MM.1S (cell line): ENCODE measurements at regions not wholly inside any gene's neighbourhood (a gene's known extent, or its start where the extent isn't known, plus 50 kb on each side); places are given as distances from the start of the nearest gene placed in this dataset.

Experiments
- DNase-seq: peaks from one replicate; pipeline ENCODE4 v3.0.0-alpha.2; 2015
- H2AFZ ChIP-seq: fragments of 300-600 bp; sonication (generic); 2 replicates; pipeline ENCODE4 v1.6.0; 2016; ENCODE audit warnings: antibody characterized with exemption, low read length
- H3F3A ChIP-seq: fragments of 300-600 bp; sonication (generic); 2 replicates; pipeline ENCODE4 v1.6.1; 2016; ENCODE audit warnings: mild to moderate bottlenecking, antibody characterized with exemption, low read length, moderate library complexity, mixed read lengths; ENCODE audit not compliant: insufficient read depth
- H3K27ac ChIP-seq: fragments of 300-600 bp; sonication (generic); 2 replicates; pipeline ENCODE4 v1.5.1; 2016; ENCODE audit warnings: mild to moderate bottlenecking, low read length
- H3K27me3 ChIP-seq: fragments of 300-600 bp; sonication (generic); replicated peaks from 2 replicates; pipeline ENCODE4 v1.6.0; 2016; ENCODE audit warnings: low read length; ENCODE audit not compliant: insufficient read depth
- H3K36me3 ChIP-seq: fragments of 300-600 bp; sonication (generic); replicated peaks from 2 replicates; pipeline ENCODE4 v1.6.1; 2016; ENCODE audit warnings: mild to moderate bottlenecking, low read length, mixed read lengths; ENCODE audit not compliant: insufficient read depth
- H3K4me1 ChIP-seq: fragments of 300-600 bp; sonication (generic); 2 replicates; pipeline ENCODE4 v1.6.1; 2016; ENCODE audit warnings: low read length, mixed read lengths
- H3K4me2 ChIP-seq: fragments of 300-600 bp; sonication (generic); 2 replicates; pipeline ENCODE4 v1.6.0; 2016; ENCODE audit warnings: low read depth, low read length
- H3K4me3 ChIP-seq: fragments of 300-600 bp; sonication (generic); 2 replicates; pipeline ENCODE4 v1.5.1; 2016; ENCODE audit warnings: low read length, mixed read lengths
- H3K79me2 ChIP-seq: fragments of 300-600 bp; sonication (generic); 2 replicates; pipeline ENCODE4 v1.6.1; 2016; ENCODE audit warnings: mixed run types, low read length, mixed read lengths
- H3K9ac ChIP-seq: fragments of 300-600 bp; sonication (generic); 2 replicates; pipeline ENCODE4 v1.6.1; 2016; ENCODE audit warnings: low read length, mixed read lengths
- H3K9me2 ChIP-seq: fragments of 300-600 bp; sonication (generic); replicated peaks from 2 replicates; pipeline ENCODE4 v1.6.1; 2016; ENCODE audit warnings: mild to moderate bottlenecking, low read length, mixed read lengths; ENCODE audit not compliant: insufficient read depth
- H3K9me3 ChIP-seq: fragments of 300-600 bp; sonication (generic); replicated peaks from 2 replicates; pipeline ENCODE4 v1.6.1; 2016; ENCODE audit warnings: mild to moderate bottlenecking, low read length, mixed read lengths; ENCODE audit not compliant: insufficient read depth
- H4K20me1 ChIP-seq: fragments of 300-600 bp; sonication (generic); 2 replicates; pipeline ENCODE4 v1.6.1; 2016; ENCODE audit warnings: mild to moderate bottlenecking, low read length, moderate library complexity, mixed read lengths; ENCODE audit not compliant: insufficient read depth
- EZH2 ChIP-seq: fragments of 300-600 bp; sonication (generic); optimal IDR thresholded peaks from 2 replicates; pipeline ENCODE3; 2017; ENCODE audit warnings: low read depth, mild to moderate bottlenecking, antibody characterized with exemption, low read length, mixed read lengths
- EZH2phosphoT487 ChIP-seq: fragments of 300-600 bp; sonication (generic); IDR thresholded peaks from 2 replicates; pipeline ENCODE4 v1.6.1; 2018; ENCODE audit warnings: antibody characterized with exemption, low read length
- TF ChIP-seq, protein P1 (sequence below): fragments of 300-600 bp; sonication (generic); IDR thresholded peaks from 2 replicates; pipeline ENCODE4 v1.5.1; 2016; ENCODE audit warnings: antibody characterized with exemption, low read length, mixed read lengths

- TF ChIP-seq EZH2 (no peak), EZH2phosphoT487 (no peak)
- TF ChIP-seq, protein P1, sequence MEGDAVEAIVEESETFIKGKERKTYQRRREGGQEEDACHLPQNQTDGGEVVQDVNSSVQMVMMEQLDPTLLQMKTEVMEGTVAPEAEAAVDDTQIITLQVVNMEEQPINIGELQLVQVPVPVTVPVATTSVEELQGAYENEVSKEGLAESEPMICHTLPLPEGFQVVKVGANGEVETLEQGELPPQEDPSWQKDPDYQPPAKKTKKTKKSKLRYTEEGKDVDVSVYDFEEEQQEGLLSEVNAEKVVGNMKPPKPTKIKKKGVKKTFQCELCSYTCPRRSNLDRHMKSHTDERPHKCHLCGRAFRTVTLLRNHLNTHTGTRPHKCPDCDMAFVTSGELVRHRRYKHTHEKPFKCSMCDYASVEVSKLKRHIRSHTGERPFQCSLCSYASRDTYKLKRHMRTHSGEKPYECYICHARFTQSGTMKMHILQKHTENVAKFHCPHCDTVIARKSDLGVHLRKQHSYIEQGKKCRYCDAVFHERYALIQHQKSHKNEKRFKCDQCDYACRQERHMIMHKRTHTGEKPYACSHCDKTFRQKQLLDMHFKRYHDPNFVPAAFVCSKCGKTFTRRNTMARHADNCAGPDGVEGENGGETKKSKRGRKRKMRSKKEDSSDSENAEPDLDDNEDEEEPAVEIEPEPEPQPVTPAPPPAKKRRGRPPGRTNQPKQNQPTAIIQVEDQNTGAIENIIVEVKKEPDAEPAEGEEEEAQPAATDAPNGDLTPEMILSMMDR = no peak
- Histone ChIP-seq H3K9me3 (no peaks in the 10 kb centered on the region), H3F3A (no peaks in the 10 kb centered on the region), H3K4me1 (no peaks in the 10 kb centered on the region), H3K4me2 (no peak overlapping the region), H3K27me3 (no peaks in the 10 kb centered on the region), H3K79me2 (no peaks in the 10 kb centered on the region), H3K4me3 (no peak overlapping the region), H4K20me1 (no peaks in the 10 kb centered on the region), H3K9me2 (no peaks in the 10 kb centered on the region), H3K36me3 (no peaks in the 10 kb centered on the region), H3K9ac (no peak overlapping the region), H3K27ac (no peak overlapping the region), H2AFZ (no peak overlapping the region)
- no peak for DNase-seq
Measured at GRCh38 chr14:77991128-77991772, 178.9 kb upstream of the NRXN3 start.

DNA sequence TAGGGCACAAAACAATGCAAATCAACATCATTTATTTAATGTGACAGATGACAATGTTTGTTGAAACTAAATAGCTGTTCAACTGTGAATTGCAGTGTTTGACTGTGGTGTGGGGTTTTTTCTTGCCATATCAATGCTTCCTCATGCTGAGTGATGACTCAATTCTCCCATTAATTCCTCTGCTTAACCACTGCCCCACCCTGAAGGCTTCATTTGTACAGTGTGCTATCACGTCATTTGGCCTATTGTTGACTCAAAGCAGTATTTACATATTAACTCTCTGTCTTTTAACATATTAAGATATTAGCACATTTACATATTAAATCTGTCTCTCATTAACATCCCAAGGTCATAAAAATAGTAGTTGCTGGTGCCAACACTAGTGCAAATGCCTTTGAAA lies 164.8 kb upstream of the NRXN3 start:
- DNase-seq = no peak
- Histone ChIP-seq H2AFZ (no peak overlapping the region), H3K36me3 (no peaks in the 10 kb centered on the region), H3K4me2 (no peak overlapping the region), H3K27ac (no peak overlapping the region), H3K27me3 (no peaks in the 10 kb centered on the region), H3K79me2 (no peaks in the 10 kb centered on the region), H3K9me2 (no peaks in the 10 kb centered on the region), H3F3A (no peaks in the 10 kb centered on the region), H3K9ac (no peak overlapping the region), H3K9me3 (no peaks in the 10 kb centered on the region), H3K4me1 (no peaks in the 10 kb centered on the region), H4K20me1 (no peaks in the 10 kb centered on the region), H3K4me3 (no peak overlapping the region)
- TF ChIP-seq EZH2 = no peak
- TF ChIP-seq EZH2phosphoT487 = no peak
- TF ChIP-seq, protein P1 = no peak

GRCh38 chr14:78007160-78007559 lies 163.0 kb upstream of the NRXN3 start:
- H2AFZ ChIP-seq = no peak overlapping the region
- H3K36me3 ChIP-seq = no peaks in the 10 kb centered on the region
- no peak for TF ChIP-seq EZH2phosphoT487
- TF ChIP-seq EZH2 = no peak
- TF ChIP-seq, protein P1 = no peak
- no peaks in the 10 kb centered on the region for H3K9me2 ChIP-seq
- DNase-seq = no peak
- no peak overlapping the region for H3K9ac ChIP-seq
- H3K79me2 ChIP-seq = no peaks in the 10 kb centered on the region
- no peaks in the 10 kb centered on the region for H4K20me1 ChIP-seq
- H3K27ac ChIP-seq = no peak overlapping the region
- no peak overlapping the region for H3K4me3 ChIP-seq
- H3K9me3 ChIP-seq = no peaks in the 10 kb centered on the region
- no peaks in the 10 kb centered on the region for H3K4me1 ChIP-seq
- no peaks in the 10 kb centered on the region for H3K27me3 ChIP-seq
- H3K4me2 ChIP-seq = no peak overlapping the region
- no peaks in the 10 kb centered on the region for H3F3A ChIP-seq
